ENCODE measurements at regions not wholly inside any gene's neighbourhood (a gene's known extent, or its start where the extent isn't known, plus 50 kb on each side); places are given as distances from the start of the nearest gene placed in this dataset.

DNA sequence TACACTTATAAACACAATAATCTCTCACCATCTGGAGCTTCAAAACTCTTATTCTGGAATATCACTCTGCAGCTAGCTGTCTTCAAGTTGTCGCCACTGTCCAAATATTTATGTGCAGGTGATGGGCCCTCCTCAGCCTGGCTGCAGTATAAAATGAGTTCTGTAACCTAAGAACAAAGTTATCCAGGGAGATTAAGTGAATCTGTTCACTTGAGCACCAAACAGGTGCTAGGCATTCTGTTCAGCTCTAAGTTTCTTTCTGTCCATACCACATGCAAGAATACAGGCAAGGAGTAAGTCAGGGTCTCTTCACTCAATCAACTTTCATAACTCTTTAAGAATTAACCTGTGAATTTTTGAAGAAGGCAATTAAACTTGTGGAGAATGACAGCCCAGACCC, 344.1 kb downstream of the PLK2 start:
- H3K9me2 ChIP-seq (replicated peaks; ENCODE audit: control insufficient read depth, low read length), result no peaks in the 10 kb centered on the region
- H3K79me2 ChIP-seq (ENCODE audit: control insufficient read depth, low read length), result no peaks in the 10 kb centered on the region
- no peak overlapping the region for H3K4me3 ChIP-seq (ENCODE audit: low read length)
- no peaks in the 10 kb centered on the region for H3K4me1 ChIP-seq (ENCODE audit: control insufficient read depth, low read length)
- no peak overlapping the region for H3K27ac ChIP-seq (ENCODE audit: low read depth, low read length)
- no peaks in the 10 kb centered on the region for H3K9me3 ChIP-seq (ENCODE audit: control insufficient read depth, insufficient read depth, low read length)
- no peak overlapping the region for H3K4me2 ChIP-seq (ENCODE audit: low read length)
- TF ChIP-seq, protein P1, sequence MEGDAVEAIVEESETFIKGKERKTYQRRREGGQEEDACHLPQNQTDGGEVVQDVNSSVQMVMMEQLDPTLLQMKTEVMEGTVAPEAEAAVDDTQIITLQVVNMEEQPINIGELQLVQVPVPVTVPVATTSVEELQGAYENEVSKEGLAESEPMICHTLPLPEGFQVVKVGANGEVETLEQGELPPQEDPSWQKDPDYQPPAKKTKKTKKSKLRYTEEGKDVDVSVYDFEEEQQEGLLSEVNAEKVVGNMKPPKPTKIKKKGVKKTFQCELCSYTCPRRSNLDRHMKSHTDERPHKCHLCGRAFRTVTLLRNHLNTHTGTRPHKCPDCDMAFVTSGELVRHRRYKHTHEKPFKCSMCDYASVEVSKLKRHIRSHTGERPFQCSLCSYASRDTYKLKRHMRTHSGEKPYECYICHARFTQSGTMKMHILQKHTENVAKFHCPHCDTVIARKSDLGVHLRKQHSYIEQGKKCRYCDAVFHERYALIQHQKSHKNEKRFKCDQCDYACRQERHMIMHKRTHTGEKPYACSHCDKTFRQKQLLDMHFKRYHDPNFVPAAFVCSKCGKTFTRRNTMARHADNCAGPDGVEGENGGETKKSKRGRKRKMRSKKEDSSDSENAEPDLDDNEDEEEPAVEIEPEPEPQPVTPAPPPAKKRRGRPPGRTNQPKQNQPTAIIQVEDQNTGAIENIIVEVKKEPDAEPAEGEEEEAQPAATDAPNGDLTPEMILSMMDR (IDR thresholded peaks at IDR 0.05; ENCODE audit: low read depth, low read length, poor library complexity, severe bottlenecking), result no peak
- no peak for TF ChIP-seq EZH2phosphoT487 (IDR thresholded peaks at IDR 0.05; ENCODE audit: borderline replicate concordance, low read length)
- H3K36me3 ChIP-seq (ENCODE audit: control insufficient read depth, low read length), result no peaks in the 10 kb centered on the region
- H3K27me3 ChIP-seq (ENCODE audit: control insufficient read depth, low read length), result no peaks in the 10 kb centered on the region
- no peaks in the 10 kb centered on the region for H3F3A ChIP-seq (ENCODE audit: control insufficient read depth, insufficient read depth)
- H4K20me1 ChIP-seq (ENCODE audit: control insufficient read depth, insufficient read depth, low read depth, low read length), result no peaks in the 10 kb centered on the region

DNA sequence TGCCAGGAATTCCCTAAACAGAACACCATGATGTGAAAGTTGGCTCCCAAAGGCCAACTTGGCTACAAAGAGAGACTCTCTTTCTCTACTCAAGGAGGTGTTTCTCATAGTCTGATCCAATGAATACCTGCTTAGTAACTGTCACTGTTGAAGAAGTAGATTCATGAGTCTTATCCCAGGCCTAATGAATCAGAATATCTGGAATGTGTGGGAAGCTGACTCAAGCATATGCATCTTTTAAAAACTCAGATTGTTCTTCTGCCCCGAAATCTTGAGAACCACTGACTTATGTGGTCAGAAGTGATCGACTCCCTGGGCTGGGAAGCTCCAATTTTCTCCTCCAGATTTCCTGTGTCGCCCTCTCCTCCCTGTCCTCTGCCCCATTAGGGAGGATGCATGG, 345.6 kb downstream of the PLK2 start:
- Histone ChIP-seq H3K4me2 (ENCODE audit: low read length) (no peak overlapping the region), H3K27ac (ENCODE audit: low read depth, low read length) (no peak overlapping the region), H3K79me2 (ENCODE audit: control insufficient read depth, low read length) (no peaks in the 10 kb centered on the region), H3K4me1 (ENCODE audit: control insufficient read depth, low read length) (no peaks in the 10 kb centered on the region), H3K9me3 (ENCODE audit: control insufficient read depth, insufficient read depth, low read length) (no peaks in the 10 kb centered on the region), H3K27me3 (ENCODE audit: control insufficient read depth, low read length) (no peaks in the 10 kb centered on the region), H3K36me3 (ENCODE audit: control insufficient read depth, low read length) (no peaks in the 10 kb centered on the region), H3K9me2 (replicated peaks; ENCODE audit: control insufficient read depth, low read length) (no peaks in the 10 kb centered on the region), H3F3A (ENCODE audit: control insufficient read depth, insufficient read depth) (no peaks in the 10 kb centered on the region), H4K20me1 (ENCODE audit: control insufficient read depth, insufficient read depth, low read depth, low read length) (no peaks in the 10 kb centered on the region), H3K4me3 (ENCODE audit: low read length) (no peak overlapping the region)
- no peak for TF ChIP-seq EZH2phosphoT487 (IDR thresholded peaks at IDR 0.05; ENCODE audit: borderline replicate concordance, low read length)
- TF ChIP-seq, protein P1 (IDR thresholded peaks at IDR 0.05; ENCODE audit: low read depth, low read length, poor library complexity, severe bottlenecking), result no peak

DNA sequence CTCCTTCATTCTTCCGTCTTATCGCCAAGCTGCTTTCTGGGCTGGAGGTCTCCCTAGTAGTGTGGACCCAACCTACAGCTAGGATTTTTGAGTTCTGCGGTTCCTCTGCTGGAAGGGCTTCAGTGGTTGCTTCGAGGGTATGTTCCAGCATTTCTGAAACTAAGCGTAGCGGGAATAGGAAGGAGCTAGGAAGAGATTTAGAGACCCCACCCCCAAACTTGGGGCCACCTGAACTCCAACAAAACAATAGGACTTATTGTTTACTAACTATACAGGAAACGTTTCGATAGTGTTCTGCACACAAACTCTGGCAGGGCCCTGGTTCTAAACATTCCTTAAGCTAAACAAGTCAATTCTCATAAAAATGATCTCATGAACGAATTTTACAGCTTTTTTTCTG, 346.7 kb downstream of the PLK2 start:
- H3K27ac ChIP-seq (ENCODE audit: low read depth, low read length), result no peak overlapping the region
- no peaks in the 10 kb centered on the region for H3K4me1 ChIP-seq (ENCODE audit: control insufficient read depth, low read length)
- no peak for TF ChIP-seq EZH2phosphoT487 (IDR thresholded peaks at IDR 0.05; ENCODE audit: borderline replicate concordance, low read length)
- TF ChIP-seq, protein P1 (IDR thresholded peaks at IDR 0.05; ENCODE audit: low read depth, low read length, poor library complexity, severe bottlenecking), result no peak
- no peaks in the 10 kb centered on the region for H3K9me3 ChIP-seq (ENCODE audit: control insufficient read depth, insufficient read depth, low read length)
- H3K79me2 ChIP-seq (ENCODE audit: control insufficient read depth, low read length), result no peaks in the 10 kb centered on the region
- no peak overlapping the region for H3K4me2 ChIP-seq (ENCODE audit: low read length)
- H3K4me3 ChIP-seq (ENCODE audit: low read length), result no peak overlapping the region
- H3K36me3 ChIP-seq (ENCODE audit: control insufficient read depth, low read length), result no peaks in the 10 kb centered on the region
- H3K27me3 ChIP-seq (ENCODE audit: control insufficient read depth, low read length), result no peaks in the 10 kb centered on the region
- H4K20me1 ChIP-seq (ENCODE audit: control insufficient read depth, insufficient read depth, low read depth, low read length), result no peaks in the 10 kb centered on the region
- no peaks in the 10 kb centered on the region for H3F3A ChIP-seq (ENCODE audit: control insufficient read depth, insufficient read depth)
- no peaks in the 10 kb centered on the region for H3K9me2 ChIP-seq (replicated peaks; ENCODE audit: control insufficient read depth, low read length)

DNA sequence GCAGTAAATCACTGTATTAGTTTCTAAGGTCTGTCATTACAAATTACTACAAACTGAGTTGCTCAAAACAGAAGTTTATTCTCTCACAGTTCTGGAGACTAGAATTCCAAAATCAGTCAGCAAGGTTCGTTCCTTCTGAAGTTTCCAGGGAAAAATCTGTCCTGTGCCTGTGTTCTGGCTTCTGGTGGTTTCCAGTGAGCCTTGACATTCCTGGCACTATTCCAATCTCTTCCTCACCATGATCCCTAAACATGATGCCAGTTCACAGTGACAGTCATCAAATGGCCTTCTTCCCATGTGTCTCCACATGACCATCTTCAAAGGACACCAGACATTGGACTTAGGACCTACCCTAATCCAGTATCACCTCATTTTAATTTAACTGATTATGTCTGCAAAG, 351.4 kb downstream of the PLK2 start:
- Histone ChIP-seq H3K4me2 (ENCODE audit: low read length) (no peak overlapping the region), H3K9me2 (replicated peaks; ENCODE audit: control insufficient read depth, low read length) (no peaks in the 10 kb centered on the region), H3K79me2 (ENCODE audit: control insufficient read depth, low read length) (no peaks in the 10 kb centered on the region), H3K27me3 (ENCODE audit: control insufficient read depth, low read length) (no peaks in the 10 kb centered on the region), H3F3A (ENCODE audit: control insufficient read depth, insufficient read depth) (no peaks in the 10 kb centered on the region), H3K9me3 (ENCODE audit: control insufficient read depth, insufficient read depth, low read length) (no peaks in the 10 kb centered on the region), H3K4me3 (ENCODE audit: low read length) (no peak overlapping the region), H3K36me3 (ENCODE audit: control insufficient read depth, low read length) (no peaks in the 10 kb centered on the region), H4K20me1 (ENCODE audit: control insufficient read depth, insufficient read depth, low read depth, low read length) (no peaks in the 10 kb centered on the region), H3K4me1 (ENCODE audit: control insufficient read depth, low read length) (no peaks in the 10 kb centered on the region), H3K27ac (ENCODE audit: low read depth, low read length) (no peak overlapping the region)
- no peak for TF ChIP-seq EZH2phosphoT487 (IDR thresholded peaks at IDR 0.05; ENCODE audit: borderline replicate concordance, low read length)
- TF ChIP-seq, protein P1 (IDR thresholded peaks at IDR 0.05; ENCODE audit: low read depth, low read length, poor library complexity, severe bottlenecking), result no peak

Measured in DOHH2 (cell line).